ENCODE measurements at regions not wholly inside any gene's neighbourhood (a gene's known extent, or its start where the extent isn't known, plus 50 kb on each side); places are given as distances from the start of the nearest gene placed in this dataset.

DNA sequence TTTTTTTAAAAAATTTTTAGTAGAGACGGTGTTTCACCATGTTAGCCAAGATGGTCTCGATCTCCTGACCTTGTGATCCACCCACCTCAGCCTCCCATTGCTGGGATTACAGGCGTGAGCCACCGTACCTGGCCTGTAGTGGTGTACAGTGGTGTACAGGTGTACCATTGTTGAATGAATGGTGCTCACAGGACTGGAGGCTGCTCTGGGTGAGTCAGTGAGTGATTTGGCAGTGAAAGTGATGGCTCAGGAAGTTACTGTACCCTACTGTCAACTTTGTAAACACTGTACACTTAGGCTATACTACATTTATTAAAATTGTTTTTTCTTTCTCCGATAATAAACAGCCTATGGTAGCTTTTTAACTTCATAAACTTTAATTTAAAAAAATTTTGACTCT lies 122.8 kb upstream of the EEF1E1 start:
- no peak for TF ChIP-seq POLR2A (IDR thresholded peaks at IDR 0.05)
- TF ChIP-seq, protein P1, sequence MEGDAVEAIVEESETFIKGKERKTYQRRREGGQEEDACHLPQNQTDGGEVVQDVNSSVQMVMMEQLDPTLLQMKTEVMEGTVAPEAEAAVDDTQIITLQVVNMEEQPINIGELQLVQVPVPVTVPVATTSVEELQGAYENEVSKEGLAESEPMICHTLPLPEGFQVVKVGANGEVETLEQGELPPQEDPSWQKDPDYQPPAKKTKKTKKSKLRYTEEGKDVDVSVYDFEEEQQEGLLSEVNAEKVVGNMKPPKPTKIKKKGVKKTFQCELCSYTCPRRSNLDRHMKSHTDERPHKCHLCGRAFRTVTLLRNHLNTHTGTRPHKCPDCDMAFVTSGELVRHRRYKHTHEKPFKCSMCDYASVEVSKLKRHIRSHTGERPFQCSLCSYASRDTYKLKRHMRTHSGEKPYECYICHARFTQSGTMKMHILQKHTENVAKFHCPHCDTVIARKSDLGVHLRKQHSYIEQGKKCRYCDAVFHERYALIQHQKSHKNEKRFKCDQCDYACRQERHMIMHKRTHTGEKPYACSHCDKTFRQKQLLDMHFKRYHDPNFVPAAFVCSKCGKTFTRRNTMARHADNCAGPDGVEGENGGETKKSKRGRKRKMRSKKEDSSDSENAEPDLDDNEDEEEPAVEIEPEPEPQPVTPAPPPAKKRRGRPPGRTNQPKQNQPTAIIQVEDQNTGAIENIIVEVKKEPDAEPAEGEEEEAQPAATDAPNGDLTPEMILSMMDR (IDR thresholded peaks at IDR 0.05 in 4 of 5, conservative IDR thresholded peaks at IDR 0.05 in 1 of 5): no peak
